GM23338 (cell line): ENCODE measurements at regions not wholly inside any gene's neighbourhood (a gene's known extent, or its start where the extent isn't known, plus 50 kb on each side); places are given as distances from the start of the nearest gene placed in this dataset.
"Not testable (repeated sequence)": the region's sequence is repeated elsewhere in the genome, so short reads cannot be mapped to it uniquely, and the experiment has no call there.

Source experiments
- ATAC-seq: fragments of 200-7000 bp; cut with Tn5 transposase; 3 replicates; pipeline ENCODE4 v1.9.1; 2020
- DNase-seq: peaks from one replicate; pipeline ENCODE4 v3.0.0-alpha.2; 2015; ENCODE audit warnings: low spot score
- H2AFZ ChIP-seq: fragments of 200-600 bp; sonication (generic); 2 replicates; pipeline ENCODE4 v1.8.0; 2016; ENCODE audit warnings: antibody characterized with exemption, mild to moderate bottlenecking, moderate library complexity
- H3F3A ChIP-seq: fragments of 200-600 bp; sonication (generic); replicated peaks from 2 replicates; pipeline ENCODE4 v1.8.0; 2017; ENCODE audit warnings: antibody characterized with exemption, mixed run types, low read depth
- H3K27ac ChIP-seq: fragments of 200-600 bp; sonication (generic); 2 replicates; pipeline ENCODE4 v1.6.1; 2016; ENCODE audit warnings: low read depth
- H3K27me3 ChIP-seq: fragments of 200-600 bp; sonication (generic); 2 replicates; pipeline ENCODE4 v1.8.0; 2016; ENCODE audit warnings: mild to moderate bottlenecking, mixed run types, moderate library complexity; ENCODE audit not compliant: insufficient read depth
- H3K36me3 ChIP-seq: fragments of 200-600 bp; sonication (generic); 2 replicates; pipeline ENCODE4 v1.8.0; 2016; ENCODE audit warnings: mild to moderate bottlenecking; ENCODE audit not compliant: insufficient read depth
- H3K4me1 ChIP-seq: fragments of 200-600 bp; sonication (generic); 2 replicates; pipeline ENCODE4 v1.8.0; 2016; ENCODE audit warnings: mild to moderate bottlenecking, moderate library complexity; ENCODE audit not compliant: insufficient read depth
- H3K4me2 ChIP-seq: fragments of 200-600 bp; sonication (generic); 2 replicates; pipeline ENCODE4 v1.7.1; 2017; ENCODE audit warnings: mixed run types
- H3K4me3 ChIP-seq: fragments of 200-600 bp; sonication (generic); 2 replicates; pipeline ENCODE4 v1.6.1; 2016; ENCODE audit warnings: mixed run types
- H3K79me2 ChIP-seq: fragments of 200-600 bp; sonication (generic); replicated peaks from 2 replicates; pipeline ENCODE4 v1.8.0; 2017; ENCODE audit warnings: mild to moderate bottlenecking; ENCODE audit not compliant: insufficient read depth
- H3K9me2 ChIP-seq: fragments of 200-600 bp; sonication (generic); 2 replicates; pipeline ENCODE4 v1.8.0; 2017; ENCODE audit not compliant: insufficient read depth
- H4K20me1 ChIP-seq: fragments of 200-600 bp; sonication (generic); replicated peaks from 2 replicates; pipeline ENCODE4 v1.8.0; 2017; ENCODE audit warnings: mild to moderate bottlenecking; ENCODE audit not compliant: insufficient read depth
- H3K27ac Mint-ChIP-seq: 2 replicates; pipeline ENCODE4 v1.8.0; 2020; ENCODE audit warnings: inconsistent platforms, mild to moderate bottlenecking, moderate library complexity, mixed read lengths
- H3K27me3 Mint-ChIP-seq: 3 replicates; pipeline ENCODE4 v1.8.0; 2022; ENCODE audit warnings: low read depth, mild to moderate bottlenecking, moderate library complexity, mixed read lengths, inconsistent platforms; ENCODE audit not compliant: insufficient read depth, poor library complexity
- H3K36me3 Mint-ChIP-seq: 3 replicates; pipeline ENCODE4 v1.8.0; 2021; ENCODE audit warnings: low read depth, mild to moderate bottlenecking, inconsistent platforms, moderate library complexity, mixed read lengths
- H3K4me1 Mint-ChIP-seq: 3 replicates; pipeline ENCODE4 v1.8.0; 2020; ENCODE audit warnings: mild to moderate bottlenecking, inconsistent platforms, mixed read lengths
- H3K4me3 Mint-ChIP-seq: 3 replicates; pipeline ENCODE4 v1.8.0; 2021; ENCODE audit warnings: moderate library complexity, mild to moderate bottlenecking, inconsistent platforms, mixed read lengths
- H3K9me3 Mint-ChIP-seq: 3 replicates; pipeline ENCODE4 v1.8.0; 2020; ENCODE audit warnings: moderate library complexity, mild to moderate bottlenecking, inconsistent platforms, mixed read lengths
- ETS1 ChIP-seq: IDR thresholded peaks from 2 replicates; pipeline ENCODE4 v1.6.1; 2016; ENCODE audit warnings: antibody characterized with exemption
- JUNB ChIP-seq: IDR thresholded peaks from one replicate; pipeline ENCODE4 v1.6.1; 2016; ENCODE audit warnings: antibody characterized with exemption; ENCODE audit not compliant: unreplicated experiment

GRCh38 chr10:37057261-37057660 lies 68.1 kb upstream of the ANKRD30A start:
- no peak overlapping the region for H3K27ac ChIP-seq
- H2AFZ ChIP-seq, result no peak overlapping the region
- H3K4me3 Mint-ChIP-seq, result no peak overlapping the region
- H3K9me3 Mint-ChIP-seq, result peaks cover 93% of the 10 kb centered on the region
- H3K36me3 Mint-ChIP-seq, result peaks cover 30% of the 10 kb centered on the region
- H3F3A ChIP-seq, result no peaks in the 10 kb centered on the region
- no peak overlapping the region for H3K27ac Mint-ChIP-seq
- no peaks in the 10 kb centered on the region for H3K27me3 ChIP-seq
- no peaks in the 10 kb centered on the region for H3K36me3 ChIP-seq
- peaks cover 2% of the 10 kb centered on the region for H3K27me3 Mint-ChIP-seq
- H3K9me2 ChIP-seq, result no peaks in the 10 kb centered on the region
- H3K4me3 ChIP-seq, result no peak overlapping the region
- H3K79me2 ChIP-seq, result no peaks in the 10 kb centered on the region
- no peaks in the 10 kb centered on the region for H3K4me1 Mint-ChIP-seq
- H3K4me1 ChIP-seq, result no peaks in the 10 kb centered on the region
- DNase-seq, result no peak
- no peak overlapping the region for H3K4me2 ChIP-seq
- ATAC-seq, result no peak
- TF ChIP-seq ETS1, result no peak
- H4K20me1 ChIP-seq, result no peaks in the 10 kb centered on the region

DNA sequence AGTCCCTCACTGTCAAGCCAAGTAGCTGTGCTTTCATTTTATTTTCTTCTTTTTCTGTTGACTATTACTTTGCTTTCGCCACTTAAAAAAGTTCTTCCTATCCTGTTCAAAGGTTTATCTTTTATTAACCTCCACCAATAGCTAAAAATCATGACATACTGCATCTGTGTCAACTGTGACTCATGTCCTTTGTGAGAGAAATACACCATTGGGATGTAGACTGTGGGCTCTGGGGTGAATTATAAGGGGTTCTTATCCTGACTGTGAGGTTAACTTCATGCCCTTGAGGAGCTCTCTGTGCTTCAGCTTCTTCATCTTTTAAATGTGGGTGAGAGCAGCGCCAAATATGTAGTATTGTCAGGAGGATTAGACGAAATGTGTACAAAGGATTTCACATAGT lies 71.9 kb upstream of the ANKRD30A start:
- Histone ChIP-seq H3K4me1 (no peaks in the 10 kb centered on the region), H3K9me2 (no peaks in the 10 kb centered on the region), H3K36me3 (no peaks in the 10 kb centered on the region; the same call in 1 of the 2 replicates), H3K27me3 (no peaks in the 10 kb centered on the region), H3K27ac (no peak overlapping the region), H2AFZ (no peak overlapping the region), H4K20me1 (no peaks in the 10 kb centered on the region), H3K4me3 (no peak overlapping the region), H3K4me2 (no peak overlapping the region), H3F3A (no peaks in the 10 kb centered on the region), H3K79me2 (no peaks in the 10 kb centered on the region)
- Mint-ChIP-seq H3K4me3 (no peak overlapping the region), H3K36me3 (peaks cover 32% of the 10 kb centered on the region), H3K9me3 (peaks cover 93% of the 10 kb centered on the region), H3K27me3 (peaks cover 2% of the 10 kb centered on the region), H3K27ac (no peak overlapping the region), H3K4me1 (no peaks in the 10 kb centered on the region)
- ATAC-seq (no peak), DNase-seq (no peak)
- TF ChIP-seq JUNB, result no peak

DNA sequence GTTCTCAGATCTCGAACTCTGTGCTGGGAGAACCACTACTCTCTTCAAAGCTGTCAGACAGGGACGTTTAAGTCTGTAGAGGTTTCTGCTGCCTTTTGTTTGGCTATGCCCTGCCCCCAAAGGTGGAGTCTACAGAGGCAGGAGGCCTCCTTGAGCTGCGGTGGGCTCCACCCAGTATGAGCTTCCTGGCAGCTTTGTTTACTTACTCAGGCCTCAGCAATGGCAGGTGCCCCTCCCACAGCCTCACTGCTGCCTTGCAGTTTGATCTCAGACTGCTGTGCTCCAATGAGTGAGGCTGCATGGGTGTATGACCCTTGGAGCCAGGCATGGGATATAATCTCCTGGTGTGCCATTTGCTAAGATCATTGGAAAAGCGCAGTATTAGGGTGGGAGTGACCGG lies 75.4 kb upstream of the ANKRD30A start:
- not testable (repeated sequence) for H3K27me3 Mint-ChIP-seq, H3K4me1 ChIP-seq, H3K9me2 ChIP-seq, H3K4me3 ChIP-seq, DNase-seq, H3K27ac Mint-ChIP-seq, H3K36me3 ChIP-seq, H3K4me3 Mint-ChIP-seq, H3K27ac ChIP-seq, H3K27me3 ChIP-seq, H3K79me2 ChIP-seq, H3F3A ChIP-seq, ATAC-seq, H2AFZ ChIP-seq, H3K4me2 ChIP-seq, H4K20me1 ChIP-seq, H3K4me1 Mint-ChIP-seq
- Mint-ChIP-seq H3K36me3 (peaks cover 40% of the 10 kb centered on the region), H3K9me3 (peaks cover 99% of the 10 kb centered on the region)

DNA sequence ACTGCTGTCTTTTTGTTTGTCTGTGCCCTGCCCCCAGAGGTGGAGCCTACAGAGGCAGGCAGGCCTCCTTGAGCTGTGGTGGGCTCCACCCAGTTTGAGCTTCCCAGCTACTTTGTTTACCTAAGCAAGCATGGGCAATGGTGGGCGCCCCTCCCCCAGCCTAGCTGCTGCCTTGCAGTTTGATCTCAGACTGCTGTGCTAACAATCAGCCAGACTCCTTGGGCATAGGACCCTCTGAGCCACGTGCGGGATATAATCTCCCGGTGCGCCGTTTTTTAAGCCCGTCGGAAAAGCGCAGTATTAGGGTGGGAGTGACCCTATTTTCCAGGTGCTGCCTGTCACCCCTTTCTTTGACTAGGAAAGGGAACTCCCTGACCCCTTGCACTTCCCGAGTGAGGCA lies 81.1 kb upstream of the ANKRD30A start:
- not testable (repeated sequence) for DNase-seq, H3K27me3 ChIP-seq, ATAC-seq, H3K36me3 ChIP-seq, H3K4me1 ChIP-seq, H3K4me2 ChIP-seq, H3K9me2 ChIP-seq, H3K27ac Mint-ChIP-seq, H3K27me3 Mint-ChIP-seq, H2AFZ ChIP-seq, H3K79me2 ChIP-seq, H3K27ac ChIP-seq, H3F3A ChIP-seq, H3K4me3 Mint-ChIP-seq, H3K4me3 ChIP-seq, H3K4me1 Mint-ChIP-seq, H4K20me1 ChIP-seq
- Mint-ChIP-seq H3K36me3 (peaks cover 33% of the 10 kb centered on the region), H3K9me3 (peaks cover 93% of the 10 kb centered on the region)
